IMR-90 (cell line): ENCODE measurements at regions not wholly inside any gene's neighbourhood (a gene's known extent, or its start where the extent isn't known, plus 50 kb on each side); places are given as distances from the start of the nearest gene placed in this dataset.

Experiments
- ATAC-seq: fragments of 200-7000 bp; cut with Tn5 transposase; 2 replicates; pipeline ENCODE4 v1.9.1; 2020; ENCODE audit warnings: low read depth, mild to moderate bottlenecking, moderate library complexity
- BruUV-seq: library from RNA; stranded (reverse); fragments of 400-500 nt; replicated peaks from 2 replicates; lab custom pipeline; 2021; lab: Mats Ljungman, UMichigan
- CTCF ChIA-PET: fragments of 300-600 bp; formaldehyde crosslinking; extraction: SDS; loops from one replicate; lab custom pipeline; 2021; ENCODE audit warnings: antibody characterized with exemption; lab: Yijun Ruan, JAX
- POLR2A ChIA-PET: fragments of 300-600 bp; sonication (Branson Sonifier 250); formaldehyde crosslinking; loops from one replicate; lab custom pipeline; 2022; ENCODE audit warnings: antibody characterized with exemption; ENCODE audit not compliant: unreplicated experiment; lab: Charles Lee
- DNase-seq: peaks from one replicate; pipeline ENCODE4 v3.0.0; 2013
- H2AFZ ChIP-seq: replicated peaks from 2 replicates; pipeline ENCODE3; 2013; ENCODE audit warnings: low read length, mild to moderate bottlenecking; ENCODE audit not compliant: poor library complexity
- H2AK5ac ChIP-seq: 2 replicates; pipeline ENCODE4 v1.6.1; 2013; ENCODE audit warnings: low read depth, low read length, inconsistent platforms
- H2AK9ac ChIP-seq: replicated peaks from 2 replicates; pipeline ENCODE3; 2013; ENCODE audit warnings: mild to moderate bottlenecking, low read depth, low read length, moderate library complexity; ENCODE audit not compliant: poor library complexity
- H2BK120ac ChIP-seq: 2 replicates; pipeline ENCODE4 v1.6.1; 2013; ENCODE audit warnings: low read depth, low read length, inconsistent platforms
- H2BK15ac ChIP-seq: 3 replicates; pipeline ENCODE4 v1.6.1; 2013; ENCODE audit warnings: low read depth, low read length, inconsistent platforms
- H2BK20ac ChIP-seq: 2 replicates; pipeline ENCODE4 v1.6.1; 2013; ENCODE audit warnings: low read depth, mild to moderate bottlenecking, inconsistent platforms, low read length, moderate library complexity
- H2BK5ac ChIP-seq: 2 replicates; pipeline ENCODE4 v1.6.1; 2013; ENCODE audit warnings: mild to moderate bottlenecking, low read depth, low read length, inconsistent platforms; ENCODE audit not compliant: poor library complexity, severe bottlenecking
- H3K14ac ChIP-seq: replicated peaks from 2 replicates; pipeline ENCODE4 v1.6.1; 2013; ENCODE audit warnings: low read depth, low read length, inconsistent platforms
- H3K18ac ChIP-seq: 2 replicates; pipeline ENCODE4 v1.6.1; 2013; ENCODE audit warnings: low read depth, low read length, control low read depth
- H3K23ac ChIP-seq: 2 replicates; pipeline ENCODE4 v1.6.1; 2013; ENCODE audit warnings: low read depth, low read length, inconsistent platforms
- H3K27ac ChIP-seq: 2 replicates; pipeline ENCODE4 v1.5.1; 2013; ENCODE audit warnings: mild to moderate bottlenecking, control low read depth, low read length; ENCODE audit not compliant: insufficient read depth
- H3K27me3 ChIP-seq: 2 replicates; pipeline ENCODE4 v1.6.1; 2013; ENCODE audit warnings: low read length; ENCODE audit not compliant: control insufficient read depth, insufficient read depth
- H3K36me3 ChIP-seq: 2 replicates; pipeline ENCODE4 v1.6.1; 2013; ENCODE audit warnings: low read length, mixed read lengths; ENCODE audit not compliant: control insufficient read depth, insufficient read depth
- H3K4ac ChIP-seq: 2 replicates; pipeline ENCODE4 v1.6.1; 2013; ENCODE audit warnings: low read depth, low read length, inconsistent platforms
- H3K4me1 ChIP-seq: 2 replicates; pipeline ENCODE4 v1.6.1; 2013; ENCODE audit warnings: low read length, mixed read lengths; ENCODE audit not compliant: control insufficient read depth, insufficient read depth
- H3K4me2 ChIP-seq: 2 replicates; pipeline ENCODE4 v1.6.1; 2013; ENCODE audit warnings: low read depth, mild to moderate bottlenecking, control low read depth, low read length, moderate library complexity
- H3K4me3 ChIP-seq: 2 replicates; pipeline ENCODE4 v1.5.1; 2013; ENCODE audit warnings: low read depth, mild to moderate bottlenecking, control low read depth, low read length, moderate library complexity; ENCODE audit not compliant: insufficient read depth
- H3K56ac ChIP-seq: 2 replicates; pipeline ENCODE4 v1.6.1; 2013; ENCODE audit warnings: low read length, inconsistent platforms; ENCODE audit not compliant: insufficient read depth; ENCODE audit errors: extremely low read depth
- H3K79me1 ChIP-seq, 2 experiments: 2 replicates each; pipeline ENCODE4 v1.6.1; 2013; ENCODE audit warnings: low read length in 2 of 2, inconsistent platforms in 1 of 2, low read depth in 1 of 2
- H3K9ac ChIP-seq: 2 replicates; pipeline ENCODE4 v1.6.1; 2013; ENCODE audit warnings: low read depth, low read length, control low read depth
- H3K9me1 ChIP-seq: 2 replicates; pipeline ENCODE4 v1.6.1; 2013; ENCODE audit warnings: low read length, inconsistent platforms; ENCODE audit not compliant: insufficient read depth
- H3K9me3 ChIP-seq: 2 replicates; pipeline ENCODE4 v1.6.1; 2013; ENCODE audit warnings: low read length; ENCODE audit not compliant: control insufficient read depth, insufficient read depth
- H4K20me1 ChIP-seq: 2 replicates; pipeline ENCODE4 v1.6.1; 2013; ENCODE audit warnings: low read length, inconsistent platforms; ENCODE audit not compliant: insufficient read depth
- H4K5ac ChIP-seq: 2 replicates; pipeline ENCODE4 v1.6.1; 2013; ENCODE audit warnings: mild to moderate bottlenecking, low read depth, low read length, control low read depth
- H4K8ac ChIP-seq, 2 experiments: 2 replicates each; pipeline ENCODE4 v1.6.1; 2013; ENCODE audit warnings: low read depth in 2 of 2, low read length in 2 of 2, control low read depth in 1 of 2, inconsistent platforms in 1 of 2
- H4K91ac ChIP-seq: 2 replicates; pipeline ENCODE4 v1.6.1; 2013; ENCODE audit warnings: low read depth, low read length, inconsistent platforms; ENCODE audit not compliant: insufficient read depth
- FOS ChIP-seq: fragments of 150-350 bp; IDR thresholded peaks from 2 replicates; pipeline ENCODE4 v1.6.1; 2016; ENCODE audit warnings: low read depth, low read length
- MAFK ChIP-seq: IDR thresholded peaks from 2 replicates; pipeline ENCODE4 v1.6.1; 2012; ENCODE audit warnings: low read depth, low read length, improper control_type of control experiment
- NFE2L2 ChIP-seq: fragments of 150-350 bp; IDR thresholded peaks from 2 replicates; pipeline ENCODE4 v1.6.1; 2016; ENCODE audit warnings: low read depth, mild to moderate bottlenecking, low read length
- RAD21 ChIP-seq: IDR thresholded peaks from 2 replicates; pipeline ENCODE4 v1.6.1; 2012; ENCODE audit warnings: low read length, improper control_type of control experiment
- dilution Hi-C: fragments of 300-500 bp; cut with HindIII; formaldehyde crosslinking; loops from one replicate; pipeline ENCODE4 v1.14.3; 2018; ENCODE audit warnings: low sequenced_read_pairs; ENCODE audit not compliant: unreplicated experiment
- in situ Hi-C: fragments of 300-500 bp; cut with MboI; formaldehyde crosslinking; loops from 3 replicates; pipeline ENCODE4 v1.14.3; 2019; ENCODE audit warnings: low sequenced_read_pairs, inconsistent platforms, mixed read lengths
- intact Hi-C: fragments of 100-400 bp; cut with micrococcal nuclease; formaldehyde crosslinking; loops from 2 replicates; pipeline ENCODE4 v1.10.0; 2022
- TF ChIP-seq, protein P1 (sequence below): fragments of 150-350 bp; IDR thresholded peaks from 2 replicates; pipeline ENCODE4 v1.6.1; 2017; ENCODE audit warnings: mild to moderate bottlenecking, antibody characterized with exemption, low read length, low read depth

- Histone ChIP-seq H2BK5ac (no peak overlapping the region), H3K23ac (no peak overlapping the region), H3K9me3 (no peaks in the 10 kb centered on the region; the same call in 1 of the 2 replicates), H2AFZ (no peak overlapping the region), H3K9me1 (no peaks in the 10 kb centered on the region), H3K4me2 (no peak overlapping the region), H3K27ac (no peak overlapping the region), H4K20me1 (no peaks in the 10 kb centered on the region), H2AK9ac (no peak overlapping the region), H3K4me1 (no peaks in the 10 kb centered on the region), H2BK15ac (no peak overlapping the region), H3K79me1 (no peaks in the 10 kb centered on the region), H2AK5ac (no peak overlapping the region), H3K9ac (no peak overlapping the region), H3K4me3 (no peak overlapping the region), H3K27me3 (no peaks in the 10 kb centered on the region), H4K91ac (no peak overlapping the region), H3K4ac (no peak overlapping the region), H2BK20ac (no peak overlapping the region), H3K56ac (no peak overlapping the region), H3K36me3 (no peaks in the 10 kb centered on the region), H2BK120ac (no peak overlapping the region), H3K14ac (no peak overlapping the region), H4K8ac (no peak overlapping the region), H4K5ac (no peak overlapping the region), H3K18ac (no peak overlapping the region)
- no TSS peak for BruUV-seq
- ChIA-PET CTCF (no interaction called here), POLR2A (no interaction called here)
- dilution Hi-C loops, result no loop called here
- intact Hi-C loops, result no loop called here
- TF ChIP-seq RAD21 (no peak), NFE2L2 (no peak), FOS (no peak), MAFK (no peak)
- TF ChIP-seq, protein P1, sequence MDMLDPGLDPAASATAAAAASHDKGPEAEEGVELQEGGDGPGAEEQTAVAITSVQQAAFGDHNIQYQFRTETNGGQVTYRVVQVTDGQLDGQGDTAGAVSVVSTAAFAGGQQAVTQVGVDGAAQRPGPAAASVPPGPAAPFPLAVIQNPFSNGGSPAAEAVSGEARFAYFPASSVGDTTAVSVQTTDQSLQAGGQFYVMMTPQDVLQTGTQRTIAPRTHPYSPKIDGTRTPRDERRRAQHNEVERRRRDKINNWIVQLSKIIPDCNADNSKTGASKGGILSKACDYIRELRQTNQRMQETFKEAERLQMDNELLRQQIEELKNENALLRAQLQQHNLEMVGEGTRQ, result no peak
- in situ Hi-C loops, result no loop called here
- ATAC-seq (no peak), DNase-seq (no peak)
Observed at GRCh38 chr21:27068811-27069210, 101.9 kb upstream of the ADAMTS5 start.
